HT-29 (cell line): ENCODE measurements at regions not wholly inside any gene's neighbourhood (a gene's known extent, or its start where the extent isn't known, plus 50 kb on each side); places are given as distances from the start of the nearest gene placed in this dataset.

Experiments
- DNase-seq: peaks from one replicate; pipeline ENCODE4 v3.0.0-alpha.2; 2015; ENCODE audit warnings: low spot score

DNA sequence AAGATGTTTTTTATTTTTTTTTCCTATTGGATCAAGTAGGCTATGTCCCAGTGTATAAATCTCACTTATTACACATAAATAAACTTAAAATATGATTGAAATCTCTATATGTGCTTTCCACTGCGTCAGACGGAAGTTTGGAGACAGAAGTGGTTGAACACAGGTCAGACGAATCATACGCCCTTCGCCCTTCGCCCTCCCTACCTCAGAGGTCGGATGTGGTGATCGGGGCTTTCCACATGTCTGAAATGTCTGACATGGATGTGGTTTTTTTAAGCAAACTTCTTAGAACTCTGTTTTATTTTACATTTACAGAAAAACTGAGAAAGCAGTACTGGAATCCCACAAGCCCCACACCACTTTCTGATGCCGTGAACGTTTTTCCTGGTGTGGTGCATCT, 344.4 kb downstream of the THBS2 start:
- DNase-seq: no peak

DNA sequence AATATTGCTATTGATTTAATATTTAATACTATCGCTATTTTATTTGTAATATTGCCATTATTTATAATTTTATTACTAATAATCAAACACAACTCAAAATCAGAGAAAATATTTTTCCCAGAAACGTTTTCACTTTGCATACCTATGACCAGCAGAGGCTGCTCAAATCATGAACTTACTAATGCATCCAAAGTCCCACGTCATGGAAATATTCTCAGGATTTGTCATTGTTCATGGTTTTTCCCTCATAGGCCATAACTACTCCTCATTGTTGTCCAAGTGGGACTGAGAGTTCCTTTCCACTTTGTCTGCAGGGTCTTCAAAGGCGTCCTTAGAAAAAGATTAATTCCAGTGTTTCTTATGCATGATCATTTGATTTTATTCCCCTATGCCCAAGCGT, 344.8 kb downstream of the THBS2 start:
- peak; percentile 25 for DNase-seq

DNA sequence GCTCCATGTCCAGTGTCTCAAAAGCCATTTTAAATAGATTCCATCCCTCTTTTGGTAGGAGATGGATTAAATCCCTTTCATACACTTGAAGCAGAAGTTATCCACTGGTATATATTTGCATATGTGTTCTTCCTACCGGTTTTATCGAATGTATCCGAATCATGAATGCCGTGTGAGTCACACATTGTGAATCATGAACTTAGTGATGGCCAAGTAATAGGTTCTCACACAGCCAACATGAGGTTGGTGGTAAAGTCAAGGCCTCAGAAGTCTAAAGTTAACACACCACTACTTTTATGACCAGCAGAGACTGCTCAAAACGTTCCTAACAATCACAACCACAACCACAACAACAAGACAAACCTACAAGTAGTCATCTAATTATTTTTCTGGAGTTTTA, 345.5 kb downstream of the THBS2 start:
- no peak for DNase-seq

DNA sequence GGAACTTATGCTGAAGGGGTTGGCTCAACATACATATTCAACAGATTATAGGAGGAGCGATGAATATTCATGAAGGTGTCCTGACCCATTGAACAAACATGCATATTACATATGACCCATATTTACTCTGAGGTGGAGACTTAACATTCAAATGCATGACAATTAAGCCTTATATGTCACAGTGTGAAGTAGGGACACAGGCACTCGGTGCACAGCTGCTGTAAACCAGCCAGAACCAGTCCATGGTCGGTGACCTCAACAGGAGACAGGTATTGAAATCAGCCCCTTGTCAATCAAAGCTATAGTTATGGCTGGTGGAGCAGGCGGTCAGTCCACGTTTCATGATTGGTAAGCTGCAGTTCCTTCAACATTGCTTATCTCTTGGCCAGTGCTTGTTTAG, 347.3 kb downstream of the THBS2 start:
- no peak for DNase-seq

DNA sequence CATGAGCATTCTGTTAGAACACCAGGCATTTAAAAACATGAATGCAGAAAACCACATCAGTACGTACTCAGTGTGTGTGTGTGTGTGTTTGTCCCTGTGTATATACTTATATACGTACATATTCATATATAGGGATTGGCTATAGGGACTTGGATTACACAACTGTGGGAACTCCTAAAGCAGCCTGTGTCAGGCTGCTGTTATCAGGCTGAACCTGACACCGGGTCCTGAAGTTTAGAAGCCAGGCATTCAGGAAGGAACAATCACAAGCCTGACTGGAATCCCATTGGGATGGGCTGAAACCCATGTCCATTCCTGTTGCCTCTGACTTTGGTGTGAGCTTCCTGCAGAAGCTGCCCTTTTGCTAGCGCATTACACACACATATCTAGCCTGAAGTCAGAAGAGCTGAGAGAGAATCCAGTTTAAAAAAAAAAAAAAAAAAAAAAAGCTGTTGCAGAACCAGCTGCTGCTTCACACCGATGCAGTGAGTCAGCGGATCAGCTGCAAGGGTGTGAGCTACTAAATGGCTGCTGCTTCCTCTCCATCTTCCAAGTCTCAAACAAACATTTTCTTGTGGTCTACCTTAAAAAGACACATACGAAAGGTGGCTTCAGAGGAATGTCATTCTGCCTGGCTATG, 348.1 kb downstream of the THBS2 start:
- DNase-seq: no peak

DNA sequence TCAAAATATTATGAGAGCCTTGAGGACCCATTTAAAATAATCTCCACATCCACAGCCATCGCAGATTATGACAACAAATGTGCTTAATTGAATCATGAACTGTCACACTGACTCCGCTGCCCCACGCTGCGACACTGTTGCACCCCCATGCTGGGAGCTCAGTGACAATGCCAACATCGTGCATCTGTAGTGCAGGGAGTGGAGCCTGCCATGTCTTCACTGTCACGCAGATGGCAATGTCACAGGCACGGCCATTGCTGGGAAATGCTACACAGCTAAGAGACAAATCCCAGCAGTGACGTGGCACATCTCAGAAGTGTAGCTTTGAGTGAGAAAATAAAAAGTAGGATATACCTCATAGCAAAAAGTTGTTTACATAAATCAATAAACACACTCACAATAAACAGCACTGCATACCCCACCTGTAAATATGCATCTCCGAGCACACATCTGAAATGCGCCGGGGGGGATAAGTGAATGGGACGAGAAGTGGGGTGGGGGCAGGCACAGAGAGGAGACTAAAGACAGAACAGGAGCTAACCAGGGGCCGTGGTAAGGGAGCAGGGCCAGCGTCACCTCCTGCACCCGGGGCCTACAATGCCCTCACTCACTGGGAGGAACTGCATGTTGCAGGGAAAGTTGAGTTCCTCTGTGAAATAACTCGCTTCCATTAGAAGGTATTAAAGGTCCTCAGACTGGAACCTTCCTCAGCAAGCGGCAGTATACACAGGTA, 349.9 kb downstream of the THBS2 start:
- no peak for DNase-seq

DNA sequence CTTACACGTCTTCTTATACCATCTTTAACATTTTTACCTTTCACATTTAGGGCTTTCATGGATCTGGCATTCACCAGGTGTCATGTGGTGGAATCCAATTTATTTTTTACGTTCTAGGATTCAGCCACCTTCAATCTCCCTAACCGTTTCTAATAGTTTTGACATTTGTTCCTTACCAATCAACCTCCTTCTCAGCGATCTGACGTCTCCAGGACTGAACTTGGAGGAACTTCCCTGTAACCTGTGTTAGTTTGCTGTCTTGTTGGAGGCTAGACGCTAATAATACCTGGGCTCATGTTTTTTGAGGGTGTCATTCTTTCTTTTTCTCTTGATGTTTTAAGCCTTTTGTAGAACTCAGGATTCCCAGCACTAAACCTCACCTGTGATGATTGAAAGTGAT, 351.6 kb downstream of the THBS2 start:
- DNase-seq: no peak

DNA sequence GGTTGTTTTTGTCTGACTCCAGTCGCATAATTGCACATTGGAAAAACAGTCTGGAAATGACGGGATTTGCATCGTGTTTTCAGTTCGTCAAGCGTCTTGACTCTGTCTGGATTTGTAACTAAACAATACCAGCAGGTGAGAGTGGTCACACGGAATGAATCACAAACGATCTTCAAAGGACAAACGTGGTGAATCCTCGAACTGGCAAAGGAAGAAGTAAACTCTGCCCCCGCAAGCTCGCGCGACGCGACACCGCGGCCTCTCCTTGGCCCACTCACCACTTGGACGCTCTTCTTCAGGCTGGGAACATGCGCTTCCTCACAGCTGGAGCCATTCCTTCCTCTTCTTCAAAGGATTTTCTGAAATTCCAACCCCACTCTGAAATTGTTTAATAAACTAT, 352.6 kb downstream of the THBS2 start:
- DNase-seq: no peak

DNA sequence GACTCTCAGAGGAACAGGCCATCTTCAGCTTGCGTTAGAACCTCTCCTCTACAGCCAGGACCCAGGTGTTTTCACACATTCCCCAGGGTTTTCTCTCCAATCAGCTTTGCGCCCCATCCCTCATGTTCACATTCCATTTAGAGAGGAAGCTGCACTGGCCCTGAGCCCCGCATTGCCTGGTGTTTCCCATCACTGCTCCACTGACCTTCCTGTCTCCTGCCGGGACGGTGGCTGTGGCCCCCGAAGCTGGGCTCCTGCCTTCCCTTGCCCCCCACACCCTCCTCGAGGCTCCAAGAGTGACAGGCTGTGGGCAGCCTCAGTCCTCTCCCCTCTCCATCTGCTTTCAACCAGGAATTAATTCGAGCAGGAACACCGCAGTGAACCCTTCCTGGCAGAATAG, 357.3 kb downstream of the THBS2 start:
- DNase-seq: no peak

DNA sequence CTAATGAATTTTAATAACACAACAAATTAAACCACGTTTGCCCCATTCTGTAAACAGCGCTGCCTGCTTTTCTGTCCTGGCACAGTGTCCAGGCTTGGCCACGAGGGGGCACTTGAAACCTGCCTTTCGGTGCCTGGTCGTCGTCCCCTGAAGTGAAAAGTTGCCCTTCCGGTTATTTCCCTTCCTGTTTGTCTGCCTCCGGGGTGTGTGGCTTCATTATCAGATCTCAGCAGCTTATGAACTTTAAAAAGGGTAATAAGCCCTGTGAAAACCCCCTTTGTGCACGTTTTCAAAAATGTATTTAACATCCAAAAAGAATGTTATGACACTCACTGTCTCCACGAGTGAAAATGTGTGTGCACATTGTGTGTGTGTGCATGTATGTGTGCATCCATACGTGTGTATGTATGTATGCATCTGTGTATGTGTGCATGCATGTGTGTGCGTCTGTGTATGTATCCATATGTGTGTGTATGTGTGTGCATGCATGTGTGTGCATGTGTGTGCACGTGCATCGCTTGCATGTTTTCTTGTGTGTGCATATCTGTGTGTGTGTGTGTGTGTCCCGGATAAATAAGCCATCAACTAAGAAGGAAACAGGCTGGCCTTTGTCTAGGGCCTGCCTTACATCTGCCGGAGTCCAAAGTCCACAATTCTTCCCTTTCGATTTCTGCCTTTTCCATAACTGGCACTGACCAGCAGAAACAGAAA, 358.4 kb downstream of the THBS2 start:
- peak; percentile 95 for DNase-seq

DNA sequence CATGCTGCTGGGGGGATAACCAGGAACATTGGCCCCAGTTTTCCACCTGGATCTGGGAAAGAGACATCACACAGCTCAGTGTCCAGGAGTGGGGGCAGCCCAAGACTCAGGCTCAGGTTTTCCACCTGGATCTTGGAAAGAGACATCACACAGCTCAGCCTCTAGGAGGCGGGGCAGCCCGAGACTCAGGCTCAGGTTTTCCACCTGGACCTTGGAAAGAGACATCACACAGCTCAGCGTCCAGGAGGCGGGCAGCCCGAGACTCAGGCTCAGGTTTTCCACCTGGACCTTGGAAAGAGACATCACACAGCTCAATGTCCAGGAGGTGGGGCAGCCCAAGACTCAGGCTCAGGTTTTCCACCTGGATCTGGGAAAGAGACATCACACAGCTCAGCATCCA, 361.6 kb downstream of the THBS2 start:
- peak; percentile 28 for DNase-seq

DNA sequence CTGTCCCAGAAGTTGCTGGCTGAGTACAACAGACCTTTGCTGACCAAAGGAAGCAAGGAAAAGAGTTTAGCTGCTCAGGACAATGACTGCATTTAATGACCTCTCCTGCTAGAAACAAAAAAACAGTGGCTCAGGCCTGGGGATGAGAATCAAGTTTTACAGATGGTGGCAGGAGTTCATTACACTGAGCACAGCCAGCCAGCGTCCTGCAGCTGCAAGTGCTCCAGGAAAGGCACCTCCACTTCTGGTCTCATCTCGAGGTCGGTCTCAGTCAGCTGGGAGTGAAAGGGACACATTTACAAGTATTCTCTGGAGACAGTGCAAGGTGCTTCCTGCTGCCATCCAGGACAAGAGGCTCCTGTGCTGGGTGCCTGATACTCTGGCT, 362.7 kb downstream of the THBS2 start:
- DNase-seq: no peak

DNA sequence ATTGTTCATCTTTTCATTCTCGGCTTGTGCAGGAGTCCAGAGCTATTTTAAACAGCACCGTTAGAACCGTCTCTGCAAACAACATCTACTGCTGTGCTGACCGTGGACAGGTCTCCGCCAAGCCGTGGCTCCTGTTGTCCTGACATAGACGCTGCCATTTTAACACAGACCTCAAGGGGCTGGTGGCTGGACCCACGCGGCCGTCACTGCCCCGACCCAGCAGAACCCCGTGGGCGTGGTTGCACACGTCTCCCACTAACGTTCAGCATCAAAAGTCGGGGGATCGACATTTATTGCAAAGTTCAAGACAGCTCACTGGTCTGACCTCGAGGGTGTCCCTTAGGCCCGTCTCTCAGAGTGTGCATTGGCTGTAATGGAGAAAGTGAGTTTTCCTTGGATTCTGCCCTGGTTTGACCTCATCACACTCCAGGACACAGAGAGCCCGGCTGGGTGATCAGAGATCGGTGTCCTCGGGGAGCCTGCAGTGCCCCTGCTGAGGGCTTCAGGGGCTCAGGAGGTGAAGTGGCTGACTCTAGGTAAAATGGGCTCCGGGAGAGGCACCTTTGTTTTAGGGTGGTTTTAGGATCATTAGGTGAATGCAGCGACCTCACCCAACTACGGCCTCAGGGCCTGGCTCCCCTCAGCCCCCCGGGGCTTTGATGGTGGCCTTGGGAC, 363.2 kb downstream of the THBS2 start:
- DNase-seq: no peak

DNA sequence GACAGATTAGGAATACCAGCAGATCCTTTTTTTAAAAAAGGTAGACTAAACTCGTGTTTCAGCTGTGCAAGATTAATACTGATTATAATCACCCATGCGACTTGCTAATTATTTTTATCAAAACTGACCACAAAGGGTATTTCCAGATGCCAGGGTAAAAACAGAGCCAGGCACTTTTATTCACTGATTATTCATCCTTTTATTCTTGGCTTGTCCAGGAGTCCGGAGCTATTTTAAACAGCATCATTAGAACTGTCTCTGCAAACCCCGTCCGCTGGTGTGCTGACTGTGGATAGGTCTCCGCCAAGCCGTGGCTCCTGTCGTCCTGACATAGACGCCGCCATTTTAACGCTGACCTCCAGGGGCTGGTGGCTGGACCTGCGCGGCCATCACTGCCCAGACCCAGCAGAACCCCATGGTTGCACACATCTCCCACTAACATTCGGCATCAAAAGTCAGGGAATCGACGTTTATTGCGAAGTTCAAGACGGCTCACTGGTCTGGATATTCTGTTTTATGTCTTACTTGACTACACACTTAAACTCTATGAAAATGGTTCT, 364.8 kb downstream of the THBS2 start:
- no peak for DNase-seq

DNA sequence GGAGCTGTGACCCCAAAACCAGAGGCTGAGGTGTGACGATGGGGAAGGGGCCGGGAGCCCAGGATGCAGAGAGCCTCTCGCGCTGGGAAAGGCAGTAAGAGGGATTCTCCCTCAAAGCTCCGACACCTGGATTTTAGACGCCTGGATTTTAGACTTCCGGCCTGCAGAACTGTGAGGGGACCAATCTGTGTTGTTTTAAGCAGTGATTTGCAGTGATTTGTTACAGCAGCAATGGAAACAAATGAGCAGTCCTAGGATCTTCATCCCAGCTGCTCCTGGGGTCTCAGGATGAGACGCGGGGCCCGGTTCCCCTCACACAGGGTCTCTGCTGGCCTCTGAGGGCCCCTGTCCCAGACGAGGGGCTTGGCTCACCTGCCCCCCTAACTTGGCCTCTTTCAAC, 365.5 kb downstream of the THBS2 start:
- no peak for DNase-seq

DNA sequence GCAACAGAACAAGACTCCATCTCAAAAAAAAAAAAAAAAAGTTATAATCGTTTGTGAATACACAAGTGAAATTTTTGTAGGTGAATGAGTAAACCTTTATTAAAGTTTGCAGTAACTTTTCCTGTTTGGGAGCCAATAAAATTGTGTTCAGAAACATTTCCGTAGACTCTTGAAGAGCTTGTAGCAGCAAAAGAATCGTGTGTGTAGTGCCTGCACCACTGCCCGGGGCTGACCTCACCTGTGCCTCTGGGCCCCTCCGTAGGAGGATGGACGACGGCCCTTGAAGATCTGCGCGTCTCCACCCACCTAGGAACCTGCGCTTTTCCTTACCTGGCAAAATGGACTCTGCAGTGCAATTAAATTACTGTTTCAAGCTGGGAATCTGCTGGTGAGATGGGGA, 366.0 kb downstream of the THBS2 start:
- no peak for DNase-seq

DNA sequence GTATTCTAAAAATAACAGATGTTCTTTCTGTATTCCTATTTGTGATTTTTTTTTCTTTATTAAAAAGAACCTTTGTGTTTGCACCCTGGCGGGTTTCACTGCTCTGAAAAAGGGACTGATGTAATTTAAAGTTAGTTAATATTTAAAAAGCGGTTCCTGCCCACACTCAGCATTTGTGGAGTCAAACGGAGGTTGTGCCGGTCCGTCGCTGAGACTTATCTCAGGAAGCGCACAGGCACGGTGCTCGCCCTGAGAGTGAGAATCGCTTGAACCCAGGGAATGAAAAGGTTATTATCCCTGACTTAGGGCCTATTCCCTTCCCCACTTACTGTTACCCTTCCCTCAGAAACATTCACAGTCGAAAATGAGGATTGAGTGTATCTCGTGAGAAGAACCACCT, 366.7 kb downstream of the THBS2 start:
- no peak for DNase-seq

DNA sequence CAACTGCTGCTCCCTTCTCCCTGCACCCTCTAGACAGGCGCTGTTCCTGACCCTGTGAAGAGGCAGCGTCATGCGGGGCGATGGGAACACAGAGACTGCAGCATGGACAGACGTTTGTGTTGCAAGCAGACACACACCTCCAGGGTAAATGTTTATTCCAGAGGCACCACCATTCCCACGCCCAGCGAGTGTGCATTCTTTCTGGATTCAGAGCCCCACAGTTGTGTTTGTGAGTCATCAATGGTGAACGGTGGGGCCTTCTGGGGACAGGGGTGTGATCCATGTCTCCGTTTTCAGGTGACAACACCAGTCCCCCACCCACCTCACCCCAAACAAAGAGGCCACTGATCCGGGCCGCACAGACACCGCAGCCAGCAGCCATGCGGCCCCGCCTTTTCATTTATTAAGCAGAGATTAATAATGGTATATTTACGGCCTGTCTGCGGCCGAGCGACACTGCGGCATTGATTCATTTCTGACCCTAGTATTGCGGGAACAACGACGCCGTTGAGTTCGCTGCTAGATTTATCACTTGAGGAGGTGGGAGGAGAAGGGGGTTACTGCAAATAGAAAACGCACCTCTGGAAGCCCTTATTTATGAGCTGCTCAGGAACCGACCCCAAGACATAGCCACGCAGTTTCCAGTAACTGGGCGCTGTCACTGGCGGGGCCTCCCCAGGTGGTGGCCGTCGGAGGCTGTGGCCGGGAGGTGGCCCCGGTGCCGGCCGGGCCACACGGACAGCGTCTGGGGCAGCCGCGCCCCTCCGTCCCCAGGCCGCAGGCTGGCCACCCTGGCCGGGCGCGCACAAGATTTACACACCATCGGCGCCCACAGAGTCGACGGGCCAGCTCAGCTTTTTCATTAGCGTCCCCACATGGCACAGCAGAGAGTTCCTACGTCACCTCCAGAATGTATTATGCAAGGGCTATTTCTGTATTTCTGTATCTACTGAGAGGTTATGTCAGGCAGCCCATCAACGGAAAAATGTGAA, 367.6 kb downstream of the THBS2 start:
- no peak for DNase-seq

DNA sequence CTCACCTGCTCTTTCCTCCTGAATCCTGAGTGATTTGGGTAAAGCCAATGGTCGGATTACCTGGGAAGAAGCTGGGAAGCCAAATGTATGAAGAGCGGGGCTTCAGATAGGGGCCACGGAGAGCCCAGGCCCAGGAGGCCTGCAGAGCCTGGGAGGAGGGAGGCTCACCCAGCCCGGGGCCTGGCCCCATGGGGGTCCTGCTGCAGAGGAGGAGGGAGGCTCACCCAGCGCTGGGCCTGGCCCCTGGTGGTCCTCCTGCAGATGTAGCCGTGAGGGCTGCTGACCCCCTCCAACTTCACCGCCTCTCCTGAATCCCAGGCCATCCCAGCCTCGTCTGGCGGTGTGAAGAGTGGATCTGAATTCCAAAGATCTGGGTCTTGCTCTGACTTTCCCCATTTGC, 368.4 kb downstream of the THBS2 start:
- DNase-seq: no peak

DNA sequence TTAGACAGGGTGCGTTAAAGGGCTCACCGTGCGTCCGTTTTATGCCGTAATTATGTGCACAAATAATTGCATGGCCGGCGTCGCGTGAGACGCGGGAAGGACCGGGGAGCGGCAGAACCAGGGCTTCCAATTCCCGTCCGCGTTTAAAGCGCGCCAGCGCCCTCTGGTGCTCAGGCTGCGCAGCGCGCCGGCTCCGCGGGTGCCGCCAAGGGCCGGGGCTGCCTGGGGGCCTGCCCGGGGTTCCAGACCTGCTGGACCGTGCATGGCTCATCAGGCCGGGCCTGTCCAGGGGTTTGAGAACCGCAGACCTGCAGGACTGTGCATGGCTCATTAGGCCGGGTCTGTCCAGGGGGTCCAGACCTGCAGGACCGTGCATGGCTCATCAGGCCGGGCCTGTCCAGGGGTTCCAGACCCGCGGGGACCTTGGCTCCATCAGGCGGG, 369.0 kb downstream of the THBS2 start:
- peak; percentile 72 for DNase-seq
